ENCODE measurements at regions not wholly inside any gene's neighbourhood (a gene's known extent, or its start where the extent isn't known, plus 50 kb on each side); places are given as distances from the start of the nearest gene placed in this dataset.

DNA sequence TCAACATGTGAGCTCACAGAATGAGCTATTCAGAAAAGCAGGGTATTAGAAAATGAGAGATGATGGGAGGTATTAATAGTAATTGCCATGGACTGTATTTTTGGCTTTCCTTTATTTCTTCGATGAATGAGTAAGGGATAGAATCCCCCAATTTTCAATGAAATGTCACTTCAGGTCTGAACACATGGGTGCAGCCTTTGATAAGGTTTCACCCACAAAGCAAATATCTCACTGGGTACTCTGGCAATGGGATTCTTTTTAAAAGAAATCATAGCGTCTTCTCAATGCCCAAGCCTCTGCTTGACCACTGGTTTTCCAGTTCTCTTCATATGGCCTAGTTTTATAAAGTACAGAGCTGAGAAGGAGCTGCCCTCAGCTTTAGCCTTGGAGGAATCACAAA lies 610.5 kb upstream of the FANCL start:
- TF ChIP-seq GATA2 (IDR thresholded peaks at IDR 0.05; ENCODE audit: low read depth, low read length), result no peak
- TF ChIP-seq GATA3 (IDR thresholded peaks at IDR 0.05; ENCODE audit: low read depth, low read length), result no peak

- no peak for TF ChIP-seq GATA3 (IDR thresholded peaks at IDR 0.05; ENCODE audit: low read depth, low read length)
Measured at GRCh38 chr2:58845011-58845410, 603.9 kb upstream of the FANCL start.

DNA sequence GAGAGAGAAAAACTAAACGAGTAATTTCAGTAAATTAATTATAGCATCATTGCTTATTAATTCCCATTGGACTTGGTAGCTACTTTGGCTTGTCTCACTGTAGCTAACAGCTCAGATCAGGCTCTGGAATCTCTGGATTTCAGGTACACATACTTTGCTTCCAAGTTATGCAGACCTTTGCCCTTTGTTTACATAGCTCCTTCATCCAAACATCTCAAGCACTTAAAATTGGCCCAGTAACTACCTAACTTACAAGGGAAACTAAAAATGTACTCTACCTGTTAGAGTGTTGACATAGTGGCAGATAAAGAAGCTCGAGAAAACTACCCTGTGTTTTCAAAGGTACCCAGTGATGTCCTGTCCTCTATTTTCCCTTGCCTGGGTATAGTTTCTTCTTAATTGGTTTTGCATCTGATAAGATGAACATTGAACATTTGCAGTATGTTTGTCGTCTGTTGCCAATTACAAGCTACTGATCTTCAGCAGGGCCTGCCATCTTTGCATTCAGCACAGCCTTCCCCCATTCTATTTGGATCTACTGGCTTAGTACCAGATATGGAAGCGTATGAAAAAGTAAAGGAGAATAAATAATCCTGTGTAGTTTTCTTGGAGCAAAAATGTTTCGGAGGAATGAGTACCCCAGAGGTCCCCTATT lies 601.5 kb upstream of the FANCL start:
- TF ChIP-seq GATA2 (IDR thresholded peaks at IDR 0.05; ENCODE audit: low read depth, low read length) (peak; percentile 85), GATA3 (IDR thresholded peaks at IDR 0.05; ENCODE audit: low read depth, low read length) (peak; percentile 77)

- no peak for TF ChIP-seq GATA2 (IDR thresholded peaks at IDR 0.05; ENCODE audit: low read depth, low read length)
- TF ChIP-seq GATA3 (IDR thresholded peaks at IDR 0.05; ENCODE audit: low read depth, low read length), result no peak
Measured at GRCh38 chr2:58834404-58834803, 593.3 kb upstream of the FANCL start.

GRCh38 chr2:58826795-58827194 lies 585.7 kb upstream of the FANCL start:
- no peak for TF ChIP-seq GATA3 (IDR thresholded peaks at IDR 0.05; ENCODE audit: low read depth, low read length)
- TF ChIP-seq GATA2 (IDR thresholded peaks at IDR 0.05; ENCODE audit: low read depth, low read length), result no peak

DNA sequence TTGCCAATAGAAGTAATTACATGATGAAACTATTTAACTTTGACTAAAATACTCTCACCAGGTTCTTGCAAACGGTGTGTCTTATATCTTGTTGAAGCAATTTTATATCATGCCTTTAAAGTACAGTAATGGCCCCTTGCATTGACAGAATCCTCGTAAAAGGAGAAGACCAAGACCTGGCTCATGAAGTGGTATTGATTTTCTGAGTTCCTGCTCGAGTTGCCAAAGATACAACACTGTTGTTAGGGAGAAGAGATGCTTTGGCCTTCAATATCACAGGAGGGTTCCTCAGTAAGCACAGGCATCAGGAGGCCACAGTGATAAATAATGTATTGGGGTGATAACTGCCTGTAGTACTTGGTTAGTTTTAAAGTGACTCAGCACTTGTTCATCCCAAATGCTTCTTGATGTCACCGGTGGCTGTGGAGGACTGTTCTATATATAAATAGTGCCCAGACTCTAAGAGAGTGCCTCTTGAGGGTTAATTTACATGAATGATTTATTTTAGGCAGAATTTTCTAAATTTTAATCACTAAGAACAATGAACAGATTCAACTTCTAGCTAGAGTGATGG lies 571.7 kb upstream of the FANCL start:
- TF ChIP-seq GATA3 (IDR thresholded peaks at IDR 0.05; ENCODE audit: low read depth, low read length), result no peak
- TF ChIP-seq GATA2 (IDR thresholded peaks at IDR 0.05; ENCODE audit: low read depth, low read length), result no peak

DNA sequence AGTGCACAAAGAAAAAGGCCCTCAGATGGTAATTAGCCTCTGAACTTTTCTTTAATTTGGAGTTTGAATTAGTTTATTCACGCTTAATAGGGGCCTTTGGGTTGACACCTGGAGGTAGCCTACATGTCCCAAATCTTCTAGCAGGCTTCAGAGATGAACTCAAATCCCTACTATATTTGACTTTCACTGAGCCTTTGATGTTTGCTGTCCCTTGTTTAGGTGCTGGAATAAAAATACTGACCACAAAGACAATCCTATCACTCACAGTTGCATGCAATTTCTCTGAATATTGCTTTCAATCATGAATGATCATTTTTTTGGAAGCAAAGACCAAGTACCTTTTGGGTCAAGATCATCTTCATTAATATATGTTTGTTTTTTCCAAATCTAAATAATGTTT lies 564.0 kb upstream of the FANCL start:
- TF ChIP-seq GATA3 (IDR thresholded peaks at IDR 0.05; ENCODE audit: low read depth, low read length), result no peak
- TF ChIP-seq GATA2 (IDR thresholded peaks at IDR 0.05; ENCODE audit: low read depth, low read length), result no peak

DNA sequence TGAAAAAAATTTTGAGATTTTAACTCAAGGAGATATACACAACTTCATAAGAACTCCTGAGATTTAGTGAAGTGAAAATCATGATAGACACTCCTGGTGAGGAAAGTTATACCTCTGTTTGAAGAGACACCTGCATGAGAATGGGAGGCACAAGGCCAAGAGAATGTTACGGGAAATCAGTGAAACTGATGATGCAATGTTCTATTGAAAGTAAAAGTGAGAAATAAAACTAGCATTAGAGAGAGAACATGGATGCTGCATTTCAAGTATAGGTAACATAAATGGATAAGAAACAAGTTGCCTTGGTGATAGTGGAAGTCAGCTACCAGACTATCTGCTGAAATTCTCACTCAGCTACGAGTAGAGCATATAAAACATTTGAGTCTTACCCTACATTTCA lies 562.1 kb upstream of the FANCL start:
- TF ChIP-seq GATA2 (IDR thresholded peaks at IDR 0.05; ENCODE audit: low read depth, low read length), result no peak
- TF ChIP-seq GATA3 (IDR thresholded peaks at IDR 0.05; ENCODE audit: low read depth, low read length), result no peak

GRCh38 chr2:58800881-58801280 lies 559.8 kb upstream of the FANCL start:
- TF ChIP-seq GATA2 (IDR thresholded peaks at IDR 0.05; ENCODE audit: low read depth, low read length) (no peak), GATA3 (IDR thresholded peaks at IDR 0.05; ENCODE audit: low read depth, low read length) (no peak)

GRCh38 chr2:58798676-58799208 lies 557.6 kb upstream of the FANCL start:
- TF ChIP-seq GATA2 (IDR thresholded peaks at IDR 0.05; ENCODE audit: low read depth, low read length) (no peak), GATA3 (IDR thresholded peaks at IDR 0.05; ENCODE audit: low read depth, low read length) (no peak)

- no peak for TF ChIP-seq GATA2 (IDR thresholded peaks at IDR 0.05; ENCODE audit: low read depth, low read length)
- TF ChIP-seq GATA3 (IDR thresholded peaks at IDR 0.05; ENCODE audit: low read depth, low read length), result no peak
Measured at GRCh38 chr2:58796239-58796910, 555.2 kb upstream of the FANCL start.

DNA sequence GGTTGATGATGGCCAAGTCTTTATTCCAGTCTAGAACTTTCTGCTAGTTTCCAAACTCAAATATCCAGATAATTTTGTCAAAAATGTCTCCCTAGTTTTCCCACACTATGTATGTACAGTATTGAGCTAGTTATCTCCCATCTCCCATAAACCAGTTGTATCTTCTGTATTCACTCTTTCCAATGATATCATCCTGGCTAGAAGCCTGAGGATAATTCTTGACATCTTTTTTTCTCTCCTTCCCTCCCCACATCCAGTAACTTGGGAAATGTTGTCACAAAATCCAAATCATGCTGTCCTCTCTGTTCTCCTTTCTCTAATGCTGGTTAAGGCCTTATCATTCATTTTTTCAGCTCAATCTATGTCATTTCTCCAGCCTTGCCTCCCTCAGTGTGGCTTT lies 553.8 kb upstream of the FANCL start:
- TF ChIP-seq GATA2 (IDR thresholded peaks at IDR 0.05; ENCODE audit: low read depth, low read length), result no peak
- TF ChIP-seq GATA3 (IDR thresholded peaks at IDR 0.05; ENCODE audit: low read depth, low read length), result no peak

GRCh38 chr2:58794103-58794502 lies 553.0 kb upstream of the FANCL start:
- TF ChIP-seq GATA2 (IDR thresholded peaks at IDR 0.05; ENCODE audit: low read depth, low read length), result no peak
- no peak for TF ChIP-seq GATA3 (IDR thresholded peaks at IDR 0.05; ENCODE audit: low read depth, low read length)

- TF ChIP-seq GATA3 (IDR thresholded peaks at IDR 0.05; ENCODE audit: low read depth, low read length) (no peak), GATA2 (IDR thresholded peaks at IDR 0.05; ENCODE audit: low read depth, low read length) (no peak)
Measured at GRCh38 chr2:58788402-58788801, 547.3 kb upstream of the FANCL start.

DNA sequence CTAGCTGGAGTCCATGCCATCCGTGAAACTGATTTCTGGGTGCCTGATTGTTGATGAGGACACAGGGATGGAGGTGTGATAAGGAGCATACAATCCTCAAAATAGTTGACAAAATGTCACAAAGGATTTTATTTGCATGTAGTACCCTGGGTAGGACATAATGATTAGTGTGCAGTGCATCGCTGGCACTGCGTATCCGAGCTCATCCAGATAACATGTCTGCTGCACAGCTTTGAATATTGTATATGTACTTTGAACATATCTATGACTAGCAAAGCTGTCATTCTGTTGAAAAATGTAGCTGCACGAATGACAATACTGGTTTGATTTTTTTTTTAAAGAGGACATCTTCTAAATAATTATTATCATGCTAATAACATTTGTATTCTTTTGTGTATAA lies 529.7 kb upstream of the FANCL start:
- TF ChIP-seq GATA3 (IDR thresholded peaks at IDR 0.05; ENCODE audit: low read depth, low read length), result no peak
- no peak for TF ChIP-seq GATA2 (IDR thresholded peaks at IDR 0.05; ENCODE audit: low read depth, low read length)
